ENCODE measurements at regions not wholly inside any gene's neighbourhood (a gene's known extent, or its start where the extent isn't known, plus 50 kb on each side); places are given as distances from the start of the nearest gene placed in this dataset.
A peak's percentile ranks its signal among the peaks of the same experiment; 100 is the strongest.
"Not testable (repeated sequence)": the region's sequence is repeated elsewhere in the genome, so short reads cannot be mapped to it uniquely, and the experiment has no call there.

DNA sequence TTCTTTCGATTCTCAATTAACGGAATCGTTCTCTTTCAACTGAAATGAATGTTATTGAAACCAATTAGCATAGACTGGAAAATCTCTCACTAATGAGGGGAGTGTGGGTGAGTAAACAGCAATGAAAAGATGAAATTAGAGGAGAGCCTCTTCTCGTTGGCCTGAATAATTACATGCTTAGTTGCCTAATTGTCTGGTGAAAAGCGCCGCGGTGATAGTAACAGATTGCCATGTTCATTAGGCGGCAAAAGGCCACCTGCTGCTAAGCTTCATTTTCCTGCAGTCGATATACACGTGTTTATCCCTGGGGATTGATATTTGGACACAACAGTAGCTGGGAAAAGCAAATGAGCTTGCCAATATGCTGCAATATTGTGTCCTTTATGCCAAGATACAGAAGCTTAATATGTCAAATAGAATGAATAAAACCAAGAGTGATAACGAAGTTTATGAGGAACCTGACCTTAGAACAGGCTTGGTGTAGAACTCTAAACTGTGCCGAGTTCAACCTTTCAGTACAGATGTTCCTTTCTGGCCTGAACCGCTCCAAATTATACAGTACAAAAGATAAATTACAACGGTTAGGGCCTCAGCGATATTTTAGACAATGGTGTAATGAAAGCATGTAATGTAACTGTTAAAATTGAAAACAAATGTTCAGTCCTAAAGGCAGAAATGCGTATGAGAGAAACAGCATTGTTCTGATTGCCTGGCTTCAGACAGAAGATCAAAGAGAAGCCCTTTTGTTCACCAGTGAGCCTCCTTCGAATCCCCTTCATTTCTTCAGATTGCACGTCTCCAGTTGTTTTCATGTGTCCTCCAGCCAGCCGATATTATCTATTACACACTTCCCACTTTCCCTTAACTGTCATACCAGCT, 185.2 kb downstream of the SHOX2 start:
- DNase-seq (ENCODE audit: low spot score) = no peak

DNA sequence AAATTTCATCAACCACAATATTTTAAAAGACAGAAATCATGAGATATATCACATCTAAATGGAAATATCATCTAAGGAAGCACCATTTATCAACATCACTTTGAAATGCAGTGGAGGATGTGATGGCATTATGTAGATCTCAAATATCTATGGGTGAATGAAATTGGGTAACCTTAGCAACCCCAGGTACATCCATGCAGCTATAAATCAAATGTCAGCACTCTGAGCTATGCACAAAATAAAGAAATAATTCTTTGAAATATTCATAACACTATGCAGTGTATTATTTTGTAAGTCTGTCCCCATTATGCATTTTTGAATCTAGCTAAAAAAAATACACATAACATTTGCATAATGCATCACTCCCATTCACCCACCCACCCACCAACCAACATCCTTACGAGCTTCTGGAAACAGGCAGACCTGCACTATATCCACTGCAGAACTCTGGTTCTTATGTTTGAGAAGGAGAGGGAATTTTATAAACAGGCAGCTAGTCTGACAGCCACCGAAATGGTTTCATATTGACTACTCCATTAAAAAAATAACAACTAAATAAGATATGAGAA, 186.8 kb downstream of the SHOX2 start:
- no peak for DNase-seq (ENCODE audit: low spot score)

DNA sequence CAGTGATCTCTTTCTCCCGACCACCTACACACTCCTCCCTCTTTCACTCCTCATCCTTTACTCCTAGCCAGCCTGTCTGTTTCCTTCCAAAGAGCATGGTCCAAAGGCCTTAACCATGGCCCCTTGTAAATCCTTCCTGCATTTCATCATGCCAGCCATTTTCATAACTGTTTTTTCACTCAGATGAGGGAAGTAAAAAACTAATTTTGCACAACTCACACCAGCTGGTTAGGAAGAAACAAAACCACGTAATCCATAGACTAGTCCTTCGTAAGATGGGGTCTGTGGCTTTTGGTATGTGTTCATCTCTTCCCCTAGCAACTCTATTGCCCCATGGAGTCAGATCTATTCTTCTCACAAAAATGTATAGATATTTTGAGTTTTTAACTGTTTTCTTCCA, 187.8 kb downstream of the SHOX2 start:
- DNase-seq (ENCODE audit: low spot score) = no peak

DNA sequence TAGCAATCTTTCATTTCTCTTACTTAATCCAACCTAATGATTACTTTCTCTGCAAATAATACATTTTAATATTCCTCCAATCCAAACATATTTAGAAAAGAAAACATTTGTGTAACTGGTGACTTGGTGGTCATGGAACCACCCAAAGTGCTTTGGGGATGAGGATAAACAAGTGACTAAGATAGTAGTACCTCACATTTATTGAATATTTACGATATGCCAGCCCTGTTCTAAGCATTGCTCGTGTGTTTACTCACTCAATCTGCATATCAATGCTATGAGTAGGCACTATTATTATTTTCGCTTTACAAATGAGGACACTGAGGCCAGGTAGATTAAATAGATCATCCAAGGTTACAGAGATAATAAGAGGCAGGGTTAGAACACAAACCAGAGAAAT, 189.5 kb downstream of the SHOX2 start:
- DNase-seq (ENCODE audit: low spot score) = no peak

DNA sequence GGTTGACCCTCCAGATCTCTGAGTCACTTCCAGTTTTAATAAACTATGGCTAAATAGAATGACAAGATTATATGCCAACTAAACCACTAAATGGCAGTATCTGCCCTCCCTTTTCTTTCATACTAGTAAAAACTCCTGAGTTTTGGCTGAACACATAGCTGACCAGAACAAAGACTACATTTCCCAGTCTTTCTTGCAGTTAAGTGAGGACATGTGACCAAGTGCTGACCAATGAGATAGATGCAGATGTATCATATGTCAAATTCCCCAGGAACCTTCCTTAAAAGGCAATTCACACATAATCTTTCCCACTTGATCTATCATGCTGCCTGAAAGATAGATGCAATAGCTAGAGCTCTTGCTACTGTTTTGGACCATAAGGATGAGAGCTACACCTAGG, 191.3 kb downstream of the SHOX2 start:
- DNase-seq (ENCODE audit: low spot score) = peak; percentile 20

DNA sequence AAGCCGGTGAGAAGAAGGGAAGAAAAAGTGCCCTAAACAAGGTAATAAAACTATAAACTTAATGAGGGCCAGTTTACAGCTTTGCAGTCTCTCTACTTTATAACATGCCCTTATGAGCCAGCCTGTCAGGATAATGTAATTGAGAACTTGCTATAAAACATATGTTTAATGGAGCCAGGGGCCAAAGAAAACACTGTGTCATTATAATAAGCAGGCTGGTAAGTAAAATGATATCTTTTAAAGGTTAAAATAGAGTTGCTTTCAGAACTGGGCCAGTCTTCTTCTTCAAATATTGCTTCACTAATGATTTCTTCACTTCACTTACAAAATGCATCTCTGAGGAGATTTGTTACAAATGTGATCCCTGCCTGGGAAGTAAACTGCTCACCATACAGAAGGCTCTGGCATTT, 192.5 kb downstream of the SHOX2 start:
- DNase-seq (ENCODE audit: low spot score) = no peak

DNA sequence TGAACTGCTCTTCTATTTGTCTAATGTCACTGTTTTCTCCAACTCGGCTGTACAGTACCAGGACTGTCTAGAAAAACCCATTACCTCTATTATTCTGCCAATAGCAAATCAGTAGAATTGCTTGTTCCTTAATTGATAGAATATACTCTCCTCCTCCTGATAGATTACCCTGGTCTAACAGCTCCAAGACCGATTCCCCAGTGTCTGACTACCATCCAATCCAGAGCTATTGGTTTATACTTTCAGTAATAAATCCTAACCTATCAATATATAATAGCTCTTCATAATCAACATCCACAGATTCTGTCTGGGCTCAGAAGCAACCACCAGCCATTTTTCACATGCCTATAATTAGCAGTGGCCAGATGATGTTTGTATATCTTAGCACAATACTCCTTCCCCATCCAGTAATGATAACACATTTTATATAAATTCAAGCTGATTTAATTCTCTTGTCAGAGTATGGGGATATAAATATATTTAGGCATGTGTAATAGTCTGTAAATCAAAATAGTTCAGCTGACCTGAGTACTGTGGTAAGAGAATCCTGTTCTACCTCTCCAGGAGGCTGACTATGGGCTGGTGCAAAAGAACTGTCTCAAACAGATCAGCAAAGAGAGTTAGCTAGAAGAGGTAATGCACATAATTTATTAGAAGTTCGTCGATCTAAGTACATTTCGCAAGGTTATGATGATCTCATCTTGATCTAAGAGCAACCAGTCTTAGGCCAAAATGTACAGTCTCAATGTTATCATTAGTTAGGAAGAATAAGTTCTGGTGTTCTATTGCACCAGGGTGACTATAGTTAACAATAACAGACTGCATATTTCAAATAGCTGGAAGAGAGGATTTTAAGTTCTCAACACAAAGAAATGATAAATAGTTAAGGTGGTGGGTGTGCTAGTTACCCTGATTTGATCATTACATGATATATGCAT, 193.4 kb downstream of the SHOX2 start:
- no peak for DNase-seq (ENCODE audit: low spot score)

DNA sequence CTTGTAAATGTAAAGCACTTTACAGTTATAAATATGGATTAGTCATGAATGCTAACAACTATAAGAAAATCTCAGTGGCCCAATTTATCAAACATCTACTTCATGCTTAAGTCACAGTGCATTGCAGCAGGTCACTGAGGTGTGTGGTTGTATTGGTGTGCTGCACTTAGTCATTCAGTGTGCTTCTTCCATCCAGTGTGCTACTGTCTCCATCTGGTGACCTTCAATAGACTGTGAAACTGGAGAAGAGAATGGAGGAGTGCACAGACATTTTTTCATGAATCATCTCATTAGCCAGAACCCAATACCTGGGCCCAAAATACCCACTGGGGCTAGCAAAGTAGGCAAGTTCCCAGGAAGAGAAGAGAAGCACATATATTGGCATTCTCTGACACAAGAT, 199.6 kb downstream of the SHOX2 start:
- DNase-seq (ENCODE audit: low spot score) = peak; percentile 22

DNA sequence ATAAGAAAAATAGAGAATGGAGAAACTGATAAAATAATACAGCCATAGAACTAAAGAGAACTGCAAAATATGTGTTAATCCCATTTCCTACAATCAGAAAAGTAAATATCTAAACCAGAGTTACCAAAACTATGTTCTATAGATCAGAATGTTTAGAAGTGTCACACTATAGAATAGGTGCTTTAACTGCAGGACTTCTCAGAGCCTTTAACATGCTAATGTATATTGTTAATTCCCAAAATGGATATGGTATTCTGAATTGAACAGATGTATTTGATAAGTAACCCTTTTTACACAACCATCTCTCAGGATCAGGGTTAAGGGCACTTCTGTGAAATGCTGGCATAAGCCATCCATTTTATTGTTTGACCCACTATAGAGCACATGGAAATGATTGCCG, 200.3 kb downstream of the SHOX2 start:
- DNase-seq (ENCODE audit: low spot score) = no peak

DNA sequence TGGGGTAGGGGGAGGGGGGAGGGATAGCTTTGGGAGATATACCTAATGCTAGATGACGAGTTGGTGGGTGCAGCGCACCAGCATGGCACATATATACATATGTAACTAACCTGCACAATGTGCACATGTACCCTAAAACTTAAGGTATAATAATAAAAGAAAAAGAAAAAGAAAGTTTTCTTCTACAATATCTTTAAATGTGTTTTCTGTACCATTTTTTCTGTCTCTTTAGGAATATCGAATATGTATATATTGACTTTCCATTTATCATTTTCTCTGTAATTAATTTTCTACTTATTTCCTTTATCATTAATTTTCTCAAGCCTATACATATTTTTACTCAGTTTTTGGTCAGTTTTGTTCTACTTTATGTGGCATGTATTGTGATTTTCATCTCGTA, 203.5 kb downstream of the SHOX2 start:
- not testable (repeated sequence) for DNase-seq (ENCODE audit: low spot score)

DNA sequence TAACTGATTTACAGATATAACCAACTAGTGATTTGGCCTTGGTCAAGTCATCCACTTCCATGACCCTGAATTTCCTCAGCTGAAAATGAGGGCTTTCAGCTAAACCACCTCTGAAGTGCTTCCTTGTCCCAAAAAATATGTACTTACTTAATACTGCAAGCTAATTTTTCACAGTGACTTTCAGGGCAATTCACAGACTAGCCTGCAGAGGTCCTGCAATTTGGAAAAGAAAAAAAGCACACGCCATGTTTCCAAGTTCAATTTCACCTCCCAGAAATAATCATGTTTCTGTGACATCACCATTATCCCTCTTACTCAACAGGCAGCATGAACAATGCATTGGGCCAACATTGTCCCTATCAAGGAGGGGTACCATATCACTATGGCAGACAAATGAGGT, 218.2 kb downstream of the SHOX2 start:
- peak; percentile 13 for DNase-seq (ENCODE audit: low spot score)

DNA sequence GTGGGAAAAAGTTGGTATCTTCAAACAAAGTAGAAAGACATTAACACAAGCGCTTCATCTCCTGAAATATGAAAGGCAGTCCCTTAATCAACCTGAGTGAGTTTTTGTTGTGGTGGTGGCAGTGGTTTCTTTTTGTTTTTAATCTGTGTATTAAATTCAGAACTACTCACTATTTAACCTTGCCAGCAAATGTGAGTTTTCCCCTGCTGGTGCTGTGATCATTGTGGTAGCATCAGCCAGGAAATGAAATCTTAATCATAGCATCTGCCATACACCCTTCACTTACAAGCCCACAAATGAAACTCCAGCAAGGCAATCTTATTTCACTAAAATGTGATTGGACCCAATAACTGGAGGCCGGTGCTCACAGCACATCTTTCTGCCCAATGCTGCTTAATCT, 229.7 kb downstream of the SHOX2 start:
- DNase-seq (ENCODE audit: low spot score) = no peak

DNA sequence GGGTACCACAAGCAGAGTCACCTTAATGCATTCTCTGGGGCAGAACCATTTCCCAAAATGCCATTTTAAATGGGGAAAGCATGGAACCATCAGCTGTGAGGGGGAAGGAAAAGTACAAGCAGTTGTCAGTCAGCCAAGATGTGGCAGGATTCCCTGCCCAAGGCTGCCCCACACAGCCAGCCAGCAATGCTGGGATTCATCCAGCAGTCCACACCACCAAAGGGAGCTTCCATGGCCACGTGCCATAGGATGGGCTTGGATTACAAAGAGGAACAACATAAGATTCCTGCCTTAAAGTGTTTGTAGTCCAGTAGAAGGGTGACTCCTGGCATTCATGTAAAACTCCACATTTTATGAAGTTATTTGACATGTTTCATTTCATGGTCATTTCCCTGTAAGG, 233.3 kb downstream of the SHOX2 start:
- no peak for DNase-seq (ENCODE audit: low spot score)

DNA sequence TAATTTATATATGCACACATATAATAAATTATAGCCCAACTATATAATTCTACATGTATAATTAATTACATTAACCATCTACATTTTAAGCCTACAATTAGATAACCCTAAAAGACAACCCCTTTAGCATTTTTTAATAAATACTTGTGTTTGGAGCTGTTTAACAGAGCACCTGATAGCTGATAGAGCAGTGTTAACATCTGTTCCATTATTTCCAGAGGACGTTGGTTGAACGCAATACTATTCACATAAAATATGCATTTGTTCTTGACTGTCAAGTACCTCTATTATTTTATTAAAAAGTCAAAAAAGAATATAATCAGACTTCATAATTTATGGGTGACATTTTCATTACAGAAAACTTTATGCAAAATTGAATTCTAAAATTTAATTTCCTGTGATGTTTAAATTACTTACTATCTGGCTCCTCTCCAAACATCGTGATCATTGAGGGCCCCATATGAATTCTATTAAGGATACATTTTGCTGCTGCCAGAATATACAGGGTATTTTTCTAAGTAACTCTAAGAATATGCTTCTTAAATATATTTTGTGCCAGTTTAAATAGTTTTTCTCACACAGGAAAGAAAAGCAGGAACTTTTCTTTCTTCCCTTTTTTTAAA, 234.3 kb downstream of the SHOX2 start:
- DNase-seq (ENCODE audit: low spot score) = no peak

DNA sequence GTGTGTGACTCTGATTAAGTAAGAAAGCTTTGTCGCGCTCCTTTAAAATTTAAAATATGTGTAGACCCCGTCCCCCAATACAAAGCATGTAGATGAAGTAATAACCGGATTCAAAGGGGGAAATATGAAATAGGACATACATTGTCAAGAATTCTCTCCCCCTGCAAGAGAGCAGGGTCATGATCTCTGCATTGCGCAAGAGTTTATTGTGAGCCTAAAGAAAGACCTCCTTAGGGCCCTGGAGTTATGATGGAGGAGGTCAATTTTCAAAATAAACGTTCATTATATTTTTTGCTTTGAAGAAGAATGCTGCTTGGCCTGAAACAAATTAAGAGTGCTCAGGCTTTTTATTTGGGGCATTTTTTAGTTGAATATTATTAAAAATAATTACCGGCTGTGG, 235.0 kb downstream of the SHOX2 start:
- DNase-seq (ENCODE audit: low spot score) = no peak

DNA sequence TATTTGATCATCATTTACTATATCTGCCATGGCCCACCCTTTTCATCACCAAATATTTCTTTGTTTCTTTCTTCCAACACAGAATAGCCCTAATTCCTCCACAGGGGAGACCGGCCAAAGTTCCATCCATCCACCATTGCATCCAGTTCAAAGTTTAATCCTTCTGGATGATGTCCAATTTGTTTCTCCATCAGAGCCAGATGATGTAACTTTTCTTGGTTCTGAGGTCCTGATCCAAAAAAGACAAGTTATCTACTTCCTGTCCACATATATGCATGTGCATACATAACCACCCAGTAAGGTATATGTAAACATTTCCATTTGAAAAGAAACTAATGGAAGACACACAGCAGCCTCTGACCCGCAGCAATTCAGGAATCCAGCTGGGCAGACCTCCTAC, 237.3 kb downstream of the SHOX2 start:
- DNase-seq (ENCODE audit: low spot score) = no peak

DNA sequence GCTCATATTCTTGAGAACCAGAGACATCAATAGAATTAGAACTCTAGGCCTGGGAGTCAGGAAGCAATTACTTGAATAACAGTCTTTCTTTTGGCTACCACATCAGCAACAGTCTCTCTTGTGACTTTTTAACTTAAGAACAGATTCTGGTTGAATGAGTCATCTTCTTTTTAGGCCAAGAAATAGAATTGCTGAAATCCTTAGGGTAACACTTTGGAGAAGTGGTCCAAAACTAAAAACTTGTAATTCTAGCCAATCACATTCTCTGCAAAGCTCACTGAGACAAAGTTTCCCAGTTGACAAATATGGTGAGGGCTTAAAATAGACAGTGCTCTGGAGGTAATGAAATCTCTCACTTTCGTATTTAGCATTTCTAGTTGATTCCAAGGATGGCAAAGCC, 238.0 kb downstream of the SHOX2 start:
- DNase-seq (ENCODE audit: low spot score) = no peak

DNA sequence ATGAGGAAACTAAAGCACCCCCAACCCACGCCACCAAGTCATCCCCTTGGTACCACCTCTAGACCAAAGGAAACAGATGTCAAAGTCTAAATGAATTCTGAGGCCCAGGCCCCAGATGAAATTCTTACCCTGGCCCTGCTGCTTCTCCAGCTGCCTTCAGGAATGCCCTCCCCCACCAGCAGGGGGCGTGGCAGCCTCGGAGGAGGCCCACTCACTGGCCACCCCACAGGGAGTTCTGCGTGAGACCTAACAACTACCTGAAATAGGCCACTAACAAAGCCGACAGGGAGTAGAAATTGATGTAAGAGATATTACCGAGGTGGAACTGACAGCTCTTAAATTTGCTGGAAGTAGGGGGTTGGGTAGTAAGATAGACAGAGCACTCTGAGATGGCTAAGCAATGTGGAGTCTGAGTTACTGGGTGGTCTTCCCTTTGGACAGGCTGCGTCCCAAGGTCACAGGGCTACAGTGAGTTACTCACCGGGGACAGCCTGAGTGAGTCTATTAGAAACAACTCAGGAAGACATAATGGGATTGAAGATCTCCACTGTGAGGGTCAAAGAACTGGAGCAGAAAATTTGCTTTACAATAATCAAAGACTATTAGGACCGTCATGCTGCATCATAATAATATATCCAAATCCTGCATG, 240.7 kb downstream of the SHOX2 start:
- no peak for DNase-seq (ENCODE audit: low spot score)

DNA sequence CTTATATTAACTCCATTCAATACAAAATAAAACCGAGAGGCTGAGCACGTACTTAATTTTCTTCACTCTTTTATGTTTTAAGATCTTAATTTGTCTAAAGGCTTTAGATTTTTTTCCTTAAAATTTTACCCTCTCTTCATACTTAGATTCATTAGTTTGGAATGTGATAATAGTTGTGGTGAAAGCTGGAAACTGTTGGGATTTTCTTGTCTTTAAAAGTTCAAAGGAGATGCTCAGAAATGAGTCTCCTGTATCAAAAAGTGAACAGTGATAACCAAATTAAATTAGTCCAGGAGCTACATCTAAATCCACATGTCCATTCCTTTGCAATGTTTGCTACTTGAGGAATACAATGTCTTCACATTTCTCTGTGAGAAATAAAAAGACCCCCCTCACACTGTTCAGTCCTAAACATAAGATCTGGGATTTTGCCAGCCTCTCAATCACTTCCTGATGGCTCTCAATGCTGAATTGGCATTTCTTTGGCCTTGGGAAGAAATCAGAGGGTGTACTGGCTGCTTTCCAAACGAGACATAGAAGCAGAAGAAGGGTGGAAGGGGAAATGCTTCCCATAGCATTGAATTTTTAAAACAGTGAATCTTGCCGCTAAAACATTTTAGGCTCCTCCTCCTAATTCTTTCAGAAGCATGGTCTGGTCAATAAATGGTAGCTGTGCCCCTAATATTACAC, 245.0 kb downstream of the SHOX2 start:
- DNase-seq (ENCODE audit: low spot score) = no peak

DNA sequence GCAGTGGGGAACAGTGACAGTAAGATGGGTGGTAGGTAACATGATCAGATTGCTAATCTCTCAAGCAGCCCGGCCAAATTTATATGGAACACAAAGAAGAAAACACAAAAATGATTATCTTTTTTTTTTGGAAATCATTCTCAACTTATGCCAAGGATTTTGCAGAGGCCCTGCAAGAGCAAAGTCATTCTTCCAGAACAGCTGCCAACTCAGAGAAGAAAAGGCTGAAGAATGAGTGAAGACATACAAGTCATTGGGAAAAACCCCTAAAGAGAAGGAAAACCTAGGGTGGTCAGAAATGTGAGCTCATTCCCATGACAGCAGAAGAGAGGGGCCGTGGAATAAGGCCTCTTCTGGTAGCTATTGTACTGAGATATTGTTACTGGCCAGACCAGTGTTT, 246.7 kb downstream of the SHOX2 start:
- no peak for DNase-seq (ENCODE audit: low spot score)

DNA sequence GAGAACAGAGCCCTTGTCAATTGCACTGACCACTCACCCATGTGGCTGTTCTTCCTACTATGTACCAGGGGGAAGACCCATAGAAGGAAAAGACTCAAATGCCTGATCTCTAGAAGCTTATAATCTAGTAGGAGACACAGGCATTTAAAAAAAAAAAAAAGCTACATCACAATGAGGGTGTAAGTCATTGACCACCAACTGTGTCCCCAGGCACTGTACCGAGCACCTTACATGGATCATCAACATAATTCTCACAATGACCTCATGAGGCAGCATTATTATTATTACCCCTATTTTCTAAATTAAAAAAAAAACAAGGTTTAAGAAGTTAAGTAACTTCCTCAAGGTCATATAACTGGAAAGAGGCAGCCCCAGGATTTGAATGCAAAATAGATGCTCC, 247.4 kb downstream of the SHOX2 start:
- no peak for DNase-seq (ENCODE audit: low spot score)
